Erythroblast (primary cell): ENCODE measurements at regions not wholly inside any gene's neighbourhood (a gene's known extent, or its start where the extent isn't known, plus 50 kb on each side); places are given as distances from the start of the nearest gene placed in this dataset.

Experiments used
- GATA1 ChIP-seq: IDR thresholded peaks from 2 replicates; pipeline ENCODE4 v1.6.1; 2011; ENCODE audit warnings: low read depth, mild to moderate bottlenecking, control low read depth, low read length, moderate library complexity
- POLR2A ChIP-seq: IDR thresholded peaks from 2 replicates; pipeline ENCODE4 v1.6.1; 2011; ENCODE audit warnings: mild to moderate bottlenecking, low read length

- TF ChIP-seq POLR2A (no peak), GATA1 (no peak)
Observed at GRCh38 chr5:74540622-74541021, 99.9 kb downstream of the ENC1 start.
